Upper lobe of left lung (tissue), 4 donors: ENCODE measurements at regions not wholly inside any gene's neighbourhood (a gene's known extent, or its start where the extent isn't known, plus 50 kb on each side); places are given as distances from the start of the nearest gene placed in this dataset.

Source experiments
- POLR2A ChIP-seq, 4 donors: fragments of 450-650 bp; IDR thresholded peaks; one replicate each; pipeline ENCODE4 v1.5.1; 2016 to 2017; ENCODE audit warnings: antibody characterized with exemption in 4 of 4, mild to moderate bottlenecking in 2 of 4
- POLR2AphosphoS5 ChIP-seq, 2 donors: sonication (generic); formaldehyde crosslinking; IDR thresholded peaks; one replicate each; pipeline ENCODE4 v1.5.1; 2017; ENCODE audit warnings: antibody characterized with exemption in 2 of 2
- TF ChIP-seq, protein P1 (sequence below), 6 experiments: fragments of 450-650 bp in 4 of 6; fragments of 200-600 bp in 2 of 6; sonication (generic) in 2 of 6; IDR thresholded peaks; one replicate each; pipeline ENCODE4 v1.5.1; 2016 to 2019; ENCODE audit warnings: antibody characterized with exemption in 6 of 6

DNA sequence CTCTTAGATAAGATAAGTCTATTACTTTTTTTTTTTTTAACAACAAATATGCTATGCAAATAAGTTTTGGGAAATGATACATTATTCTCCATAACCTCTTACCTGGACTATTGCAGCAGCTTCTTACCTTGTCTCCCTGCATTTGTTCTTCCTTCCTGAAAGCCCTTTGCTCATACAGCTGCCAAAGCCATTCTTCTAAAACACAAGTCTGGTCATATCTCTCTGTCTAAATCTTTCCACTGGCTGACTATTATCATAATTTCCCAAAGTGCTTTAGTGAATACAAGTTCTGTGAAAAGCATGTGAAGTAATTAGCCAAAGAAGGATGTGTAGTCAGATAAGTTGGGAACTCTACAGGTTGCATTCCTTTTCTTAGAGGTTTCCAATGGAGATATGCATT lies 115.4 kb upstream of the CNTLN start:
- TF ChIP-seq, protein P1, sequence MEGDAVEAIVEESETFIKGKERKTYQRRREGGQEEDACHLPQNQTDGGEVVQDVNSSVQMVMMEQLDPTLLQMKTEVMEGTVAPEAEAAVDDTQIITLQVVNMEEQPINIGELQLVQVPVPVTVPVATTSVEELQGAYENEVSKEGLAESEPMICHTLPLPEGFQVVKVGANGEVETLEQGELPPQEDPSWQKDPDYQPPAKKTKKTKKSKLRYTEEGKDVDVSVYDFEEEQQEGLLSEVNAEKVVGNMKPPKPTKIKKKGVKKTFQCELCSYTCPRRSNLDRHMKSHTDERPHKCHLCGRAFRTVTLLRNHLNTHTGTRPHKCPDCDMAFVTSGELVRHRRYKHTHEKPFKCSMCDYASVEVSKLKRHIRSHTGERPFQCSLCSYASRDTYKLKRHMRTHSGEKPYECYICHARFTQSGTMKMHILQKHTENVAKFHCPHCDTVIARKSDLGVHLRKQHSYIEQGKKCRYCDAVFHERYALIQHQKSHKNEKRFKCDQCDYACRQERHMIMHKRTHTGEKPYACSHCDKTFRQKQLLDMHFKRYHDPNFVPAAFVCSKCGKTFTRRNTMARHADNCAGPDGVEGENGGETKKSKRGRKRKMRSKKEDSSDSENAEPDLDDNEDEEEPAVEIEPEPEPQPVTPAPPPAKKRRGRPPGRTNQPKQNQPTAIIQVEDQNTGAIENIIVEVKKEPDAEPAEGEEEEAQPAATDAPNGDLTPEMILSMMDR (IDR thresholded peaks at IDR 0.05), result no peak
- TF ChIP-seq POLR2A (IDR thresholded peaks at IDR 0.05) (no peak), POLR2AphosphoS5 (IDR thresholded peaks at IDR 0.05) (no peak)
